Esophagus muscularis mucosa (tissue), 4 donors: ENCODE measurements at regions not wholly inside any gene's neighbourhood (a gene's known extent, or its start where the extent isn't known, plus 50 kb on each side); places are given as distances from the start of the nearest gene placed in this dataset.
A peak's percentile ranks its signal among the peaks of the same experiment; 100 is the strongest.

Source experiments
- DNase-seq: peaks from one replicate; pipeline ENCODE4 v3.0.0-alpha.2; 2017; ENCODE audit errors: extremely low spot score
- H3K27ac ChIP-seq, 4 donors: fragments of 200-600 bp; sonication (generic); replicated peaks in 1 of 4; 1 replicate in 3 of 4; 2 replicates in 1 of 4; pipeline ENCODE4 v1.5.1; 2016 to 2019; ENCODE audit warnings: mild to moderate bottlenecking in 1 of 4
- H3K27me3 ChIP-seq, 4 donors: fragments of 200-600 bp; sonication (generic); one replicate each; pipeline versions ENCODE4 v1.5.1 to v1.6.0; 2016 to 2019
- H3K36me3 ChIP-seq, 4 donors: fragments of 200-600 bp; sonication (generic); one replicate each; pipeline ENCODE4 v1.5.1; 2016 to 2019
- H3K4me1 ChIP-seq, 4 donors: fragments of 200-600 bp; sonication (generic); one replicate each; pipeline ENCODE4 v1.5.1; 2016 to 2019
- H3K4me3 ChIP-seq, 4 donors: fragments of 200-600 bp; sonication (generic); 1 replicate in 2 of 4; 2 replicates in 2 of 4; pipeline ENCODE4 v1.5.1; 2016 to 2019; ENCODE audit warnings: mild to moderate bottlenecking in 4 of 4, moderate library complexity in 1 of 4
- H3K9me3 ChIP-seq, 4 donors: fragments of 200-600 bp; sonication (generic); 1 replicate in 3 of 4; 2 replicates in 1 of 4; pipeline ENCODE4 v1.5.1; 2016 to 2019
- CTCF ChIP-seq, 3 experiments: fragments of 200-600 bp in 2 of 3; fragments of 450-650 bp in 1 of 3; sonication (generic) in 2 of 3; IDR thresholded peaks; one replicate each; pipeline ENCODE4 v1.5.1; 2017 to 2019; ENCODE audit warnings: antibody characterized with exemption in 3 of 3, mild to moderate bottlenecking in 2 of 3, moderate library complexity in 1 of 3
- EP300 ChIP-seq: sonication (generic); formaldehyde crosslinking; IDR thresholded peaks from one replicate; pipeline ENCODE4 v1.6.1; 2017; ENCODE audit warnings: antibody characterized with exemption
- POLR2A ChIP-seq: fragments of 450-650 bp; IDR thresholded peaks from one replicate; pipeline ENCODE4 v1.6.1; 2017; ENCODE audit warnings: antibody characterized with exemption, moderate library complexity, mild to moderate bottlenecking, low read depth
- POLR2AphosphoS5 ChIP-seq, 2 donors: sonication (generic); formaldehyde crosslinking; IDR thresholded peaks; one replicate each; pipeline ENCODE4 v1.6.1; 2017; ENCODE audit warnings: antibody characterized with exemption in 2 of 2
- WGBS: methylation state at CpG from one replicate; pipeline ENCODE4 v1.1.5; 2018; 5-methylcytosine and 5-hydroxymethylcytosine counted together
- intact Hi-C: fragments of 100-400 bp; cut with DNase I; formaldehyde crosslinking; loops from one replicate; pipeline ENCODE4 v1.15.1; 2023

DNA sequence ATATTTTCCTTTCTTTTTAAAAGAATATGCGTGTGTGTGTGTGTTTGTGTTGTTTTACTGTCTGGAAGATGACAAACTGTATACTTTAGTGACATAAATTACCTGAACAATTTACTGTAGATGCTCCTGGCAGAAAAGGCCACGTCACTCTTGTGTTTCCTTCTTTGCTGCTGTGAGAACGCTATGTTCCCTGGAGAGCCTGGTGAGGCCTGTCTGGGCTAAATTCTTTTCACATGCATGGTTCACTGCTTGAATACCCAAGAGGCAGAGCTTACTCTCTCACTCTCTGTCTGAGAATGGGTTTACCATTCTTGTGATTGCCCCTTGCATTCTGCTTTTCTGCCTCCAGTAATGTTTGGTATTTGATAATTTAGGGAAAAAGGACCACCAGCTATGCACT, 64.3 kb downstream of the EDN1 start:
- Histone ChIP-seq H3K4me3 (no peak overlapping the region), H3K4me1 (peaks cover 0 to 13% (median 0%) of the 10 kb centered on the region in 4 donors), H3K36me3 (no peaks in the 10 kb centered on the region), H3K27ac (peak overlapping the region in 3 of 4 donors; percentile 48 to 63 (median 48)), H3K9me3 (peaks cover 0 to 26% (median 14%) of the 10 kb centered on the region in 4 donors), H3K27me3 (no peaks in the 10 kb centered on the region)
- TF ChIP-seq POLR2A (no peak), EP300 (peak; percentile 88), CTCF (IDR thresholded peaks at IDR 0.05) (no peak), POLR2AphosphoS5 (IDR thresholded peaks at IDR 0.05) (peak; percentile 74 to 79)
- intact Hi-C loops, result no loop called here
- WGBS, result 64% methylated on average over 3 of the region's 3 CpGs
- DNase-seq, result no peak

DNA sequence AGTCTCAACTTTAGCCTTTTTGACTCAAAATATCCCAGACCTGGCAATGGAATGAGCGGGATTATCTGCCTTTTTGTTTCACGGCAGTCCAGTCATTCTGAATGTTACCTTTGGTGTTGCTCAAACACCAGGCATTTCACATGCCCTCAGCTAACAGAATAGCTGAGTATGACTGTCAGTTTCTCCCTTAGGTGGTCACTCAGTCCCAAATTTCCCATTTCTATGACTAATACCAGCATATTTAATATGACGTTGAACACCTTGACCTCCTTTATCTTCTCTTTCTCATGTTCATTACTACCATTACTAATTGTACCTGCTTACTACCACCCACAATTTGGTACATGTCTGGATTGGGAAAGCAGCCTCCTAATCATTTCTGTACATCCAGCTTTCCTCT, 65.2 kb downstream of the EDN1 start:
- peak overlapping the region in 3 of 4 donors; percentile 48 to 63 (median 48) for H3K27ac ChIP-seq
- DNase-seq, result no peak

DNA sequence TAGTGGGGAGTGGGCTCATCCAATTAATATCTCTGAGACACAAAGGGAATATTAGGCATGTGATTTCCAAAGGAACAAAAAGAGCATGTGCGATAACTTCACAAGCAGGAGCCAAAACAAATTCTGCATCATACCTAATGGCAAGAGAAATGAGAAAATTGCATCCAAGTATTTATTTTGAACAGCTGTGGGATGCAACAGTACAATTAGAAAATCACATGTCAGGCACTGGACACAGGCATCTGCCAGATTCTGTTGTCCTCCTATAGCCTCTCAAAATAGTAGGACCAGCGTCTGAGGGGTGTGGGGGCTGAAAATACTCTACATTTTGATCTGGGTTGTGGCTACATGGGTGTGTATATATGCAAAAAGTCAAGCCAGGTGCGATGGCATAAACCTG, 66.3 kb downstream of the EDN1 start:
- TF ChIP-seq POLR2A (no peak), POLR2AphosphoS5 (IDR thresholded peaks at IDR 0.05) (no peak), EP300 (no peak), CTCF (IDR thresholded peaks at IDR 0.05) (no peak)
- intact Hi-C loops, result no loop called here
- H3K4me3 ChIP-seq, result no peak overlapping the region
- H3K9me3 ChIP-seq, result peaks cover 0 to 15% (median 8%) of the 10 kb centered on the region in 4 donors
- DNase-seq, result no peak
- 86% methylated on average over 3 of the region's 3 CpGs for WGBS
- no peaks in the 10 kb centered on the region for H3K36me3 ChIP-seq
- peaks cover 0 to 13% (median 0%) of the 10 kb centered on the region in 4 donors for H3K4me1 ChIP-seq
- H3K27ac ChIP-seq, result no peak overlapping the region
- H3K27me3 ChIP-seq, result no peaks in the 10 kb centered on the region

More for the DNA sequence above, 65.2 kb downstream of the EDN1 start:
- 90% methylated on average over 3 of the region's 3 CpGs for WGBS
- Histone ChIP-seq H3K9me3 (peaks cover 0 to 26% (median 14%) of the 10 kb centered on the region in 4 donors), H3K36me3 (no peaks in the 10 kb centered on the region), H3K4me3 (no peak overlapping the region), H3K27me3 (no peaks in the 10 kb centered on the region), H3K4me1 (peaks cover 0 to 13% (median 0%) of the 10 kb centered on the region in 4 donors)
- intact Hi-C loops, result no loop called here
- no peak for TF ChIP-seq POLR2AphosphoS5 (IDR thresholded peaks at IDR 0.05)
- TF ChIP-seq EP300, result no peak

DNA sequence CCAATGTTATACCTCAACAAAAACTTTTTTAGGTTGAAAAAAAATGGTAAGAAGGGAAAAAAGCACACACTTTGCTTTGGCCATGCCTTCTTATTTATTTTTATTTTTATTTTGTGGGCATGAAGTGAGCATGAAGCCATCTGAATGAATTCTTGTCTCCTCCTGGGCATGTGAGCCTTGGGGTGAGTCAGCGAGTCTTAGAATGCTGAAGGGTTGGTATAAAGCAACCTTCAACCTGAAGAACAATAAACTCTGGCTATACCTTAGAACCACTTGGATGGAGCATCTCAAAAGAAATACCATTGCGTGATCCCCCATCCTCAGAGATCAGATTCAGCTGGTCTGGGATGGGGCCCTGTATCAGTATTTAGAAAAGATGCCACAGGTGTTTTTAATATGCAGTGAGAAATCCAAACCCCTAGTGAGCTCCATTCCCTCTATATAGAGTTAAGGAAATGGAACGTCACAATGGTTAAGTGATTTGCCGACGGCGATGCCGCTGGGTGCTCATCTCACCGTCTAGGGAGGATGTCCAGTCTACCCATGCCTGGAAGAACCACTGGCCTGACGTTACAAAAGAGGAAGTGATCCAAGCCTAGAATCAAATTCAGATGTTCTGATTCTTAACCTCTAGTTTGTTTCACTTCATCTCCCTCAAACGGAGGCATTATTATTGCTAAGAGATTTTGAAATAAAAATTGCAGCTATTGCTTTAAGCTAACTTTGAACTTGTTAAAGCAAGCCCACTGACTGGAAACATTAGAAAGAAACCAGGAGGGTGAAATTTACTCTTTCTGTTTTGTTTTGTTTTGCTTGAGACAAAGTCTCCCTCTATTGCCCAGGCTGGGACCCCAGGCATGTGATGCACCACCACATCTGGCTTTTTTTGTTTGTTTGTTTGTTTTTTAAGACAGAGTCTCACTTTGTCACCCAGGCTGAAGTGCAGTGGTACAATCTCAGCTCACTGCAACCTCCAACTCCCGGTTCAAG, 67.1 kb downstream of the EDN1 start:
- 77% methylated on average over 11 of the region's 11 CpGs for WGBS
- H3K36me3 ChIP-seq, result no peaks in the 10 kb centered on the region
- H3K4me3 ChIP-seq, result no peak overlapping the region
- intact Hi-C loops, result no loop called here
- peaks cover 0 to 7% (median 2%) of the 10 kb centered on the region in 4 donors for H3K9me3 ChIP-seq
- no peak overlapping the region for H3K27ac ChIP-seq
- no peak for DNase-seq
- no peak for TF ChIP-seq POLR2AphosphoS5 (IDR thresholded peaks at IDR 0.05)
- TF ChIP-seq EP300, result no peak
- TF ChIP-seq CTCF (IDR thresholded peaks at IDR 0.05), result no peak
- no peak for TF ChIP-seq POLR2A
- no peaks in the 10 kb centered on the region for H3K27me3 ChIP-seq
- peaks cover 0 to 13% (median 0%) of the 10 kb centered on the region in 4 donors for H3K4me1 ChIP-seq

- Histone ChIP-seq H3K9me3 (no peaks in the 10 kb centered on the region), H3K4me3 (no peak overlapping the region), H3K27me3 (no peaks in the 10 kb centered on the region), H3K27ac (no peak overlapping the region), H3K36me3 (no peaks in the 10 kb centered on the region), H3K4me1 (peaks cover 0 to 7% (median 0%) of the 10 kb centered on the region in 4 donors)
- no peak for DNase-seq
- intact Hi-C loops, result no loop called here
- TF ChIP-seq POLR2AphosphoS5 (IDR thresholded peaks at IDR 0.05) (no peak), CTCF (IDR thresholded peaks at IDR 0.05) (no peak), POLR2A (no peak), EP300 (no peak)
- WGBS, result 57% methylated on average over 3 of the region's 3 CpGs
Measured at GRCh38 chr6:12359036-12359435, 68.9 kb downstream of the EDN1 start.
